ENCODE measurements at regions not wholly inside any gene's neighbourhood (a gene's known extent, or its start where the extent isn't known, plus 50 kb on each side); places are given as distances from the start of the nearest gene placed in this dataset.

DNA sequence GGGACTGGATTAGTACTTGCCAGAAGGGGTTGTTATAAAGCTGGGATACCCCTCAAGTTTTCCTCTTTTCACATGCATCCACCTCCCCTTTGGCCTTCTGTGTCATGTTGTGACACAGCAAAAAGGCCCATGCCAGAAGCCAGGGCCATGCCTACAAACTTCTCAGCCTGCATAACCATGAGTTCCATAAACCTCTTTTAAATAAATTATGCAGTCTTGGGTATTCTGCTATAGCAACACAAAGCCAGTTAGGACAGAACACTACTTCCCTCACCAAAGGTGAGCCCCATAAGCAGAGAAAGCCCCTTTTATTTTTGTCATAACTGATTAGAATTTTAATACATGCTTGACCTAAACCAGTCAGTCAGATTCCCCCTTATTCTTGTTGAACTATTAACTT, 801.3 kb downstream of the DNAH5 start:
- Histone ChIP-seq H3K27ac (ENCODE audit: low read depth, low read length) (no peak overlapping the region), H3K27me3 (ENCODE audit: control insufficient read depth, insufficient read depth, low read length, poor library complexity, severe bottlenecking) (peaks cover 15% of the 10 kb centered on the region), H3K4me3 (ENCODE audit: low read length) (no peak overlapping the region), H3K36me3 (ENCODE audit: control insufficient read depth, insufficient read depth, low read length) (no peaks in the 10 kb centered on the region), H3K9me3 (ENCODE audit: control insufficient read depth, low read length) (no peaks in the 10 kb centered on the region), H3K9ac (ENCODE audit: extremely low read depth, low read length, poor library complexity, severe bottlenecking) (no peak overlapping the region), H3K4me1 (ENCODE audit: control insufficient read depth, insufficient read depth, low read length) (no peaks in the 10 kb centered on the region)
- no peak for DNase-seq
- TF ChIP-seq, protein P1, sequence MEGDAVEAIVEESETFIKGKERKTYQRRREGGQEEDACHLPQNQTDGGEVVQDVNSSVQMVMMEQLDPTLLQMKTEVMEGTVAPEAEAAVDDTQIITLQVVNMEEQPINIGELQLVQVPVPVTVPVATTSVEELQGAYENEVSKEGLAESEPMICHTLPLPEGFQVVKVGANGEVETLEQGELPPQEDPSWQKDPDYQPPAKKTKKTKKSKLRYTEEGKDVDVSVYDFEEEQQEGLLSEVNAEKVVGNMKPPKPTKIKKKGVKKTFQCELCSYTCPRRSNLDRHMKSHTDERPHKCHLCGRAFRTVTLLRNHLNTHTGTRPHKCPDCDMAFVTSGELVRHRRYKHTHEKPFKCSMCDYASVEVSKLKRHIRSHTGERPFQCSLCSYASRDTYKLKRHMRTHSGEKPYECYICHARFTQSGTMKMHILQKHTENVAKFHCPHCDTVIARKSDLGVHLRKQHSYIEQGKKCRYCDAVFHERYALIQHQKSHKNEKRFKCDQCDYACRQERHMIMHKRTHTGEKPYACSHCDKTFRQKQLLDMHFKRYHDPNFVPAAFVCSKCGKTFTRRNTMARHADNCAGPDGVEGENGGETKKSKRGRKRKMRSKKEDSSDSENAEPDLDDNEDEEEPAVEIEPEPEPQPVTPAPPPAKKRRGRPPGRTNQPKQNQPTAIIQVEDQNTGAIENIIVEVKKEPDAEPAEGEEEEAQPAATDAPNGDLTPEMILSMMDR (conservative IDR thresholded peaks at IDR 0.05), result no peak
- H3K4me3 Mint-ChIP-seq, result no peak overlapping the region
- H3K36me3 Mint-ChIP-seq (ENCODE audit: low read depth), result no peaks in the 10 kb centered on the region
- H3K9me3 Mint-ChIP-seq, result peaks cover 3% of the 10 kb centered on the region
- H3K4me1 Mint-ChIP-seq, result peaks cover 4% of the 10 kb centered on the region
- no peak overlapping the region for H3K27ac Mint-ChIP-seq
- H3K27me3 Mint-ChIP-seq (ENCODE audit: insufficient read depth), result no peaks in the 10 kb centered on the region

GRCh38 chr5:13133951-13134350, 810.5 kb downstream of the DNAH5 start:
- TF ChIP-seq, protein P1 (conservative IDR thresholded peaks at IDR 0.05), result no peak

DNA sequence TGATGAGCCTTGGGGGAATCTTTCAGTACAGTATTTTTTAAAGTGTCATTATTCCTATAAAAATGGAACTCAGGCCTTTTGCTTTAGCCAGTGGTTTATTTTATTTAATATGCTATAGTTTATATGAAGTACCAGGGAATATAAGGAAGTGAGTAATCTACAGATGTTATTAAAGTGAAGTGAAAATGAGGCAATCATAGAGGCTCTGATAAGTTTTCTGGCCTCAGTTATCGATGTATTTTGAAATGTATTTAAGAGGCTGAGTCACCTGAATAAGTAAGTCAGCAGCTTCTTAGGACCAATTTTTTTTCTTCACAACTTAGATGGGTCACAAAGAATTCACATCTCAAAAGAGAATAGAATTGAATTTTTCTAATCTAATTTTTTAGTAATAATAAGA, 829.0 kb downstream of the DNAH5 start:
- no peaks in the 10 kb centered on the region for H3K9me3 Mint-ChIP-seq
- no peaks in the 10 kb centered on the region for H3K36me3 Mint-ChIP-seq (ENCODE audit: low read depth)
- Histone ChIP-seq H3K9me3 (ENCODE audit: control insufficient read depth, low read length) (no peaks in the 10 kb centered on the region), H3K36me3 (ENCODE audit: control insufficient read depth, insufficient read depth, low read length) (no peaks in the 10 kb centered on the region), H3K27me3 (ENCODE audit: control insufficient read depth, insufficient read depth, low read length, poor library complexity, severe bottlenecking) (no peaks in the 10 kb centered on the region), H3K9ac (ENCODE audit: extremely low read depth, low read length, poor library complexity, severe bottlenecking) (no peak overlapping the region), H3K4me3 (ENCODE audit: low read length) (no peak overlapping the region), H3K27ac (ENCODE audit: low read depth, low read length) (no peak overlapping the region), H3K4me1 (ENCODE audit: control insufficient read depth, insufficient read depth, low read length) (no peaks in the 10 kb centered on the region)
- no peak for DNase-seq
- H3K27ac Mint-ChIP-seq, result no peak overlapping the region
- TF ChIP-seq, protein P1 (conservative IDR thresholded peaks at IDR 0.05), result no peak
- no peak overlapping the region for H3K4me3 Mint-ChIP-seq
- H3K27me3 Mint-ChIP-seq (ENCODE audit: insufficient read depth), result no peaks in the 10 kb centered on the region
- no peaks in the 10 kb centered on the region for H3K4me1 Mint-ChIP-seq
- WGBS, 2 experiments (ENCODE audit: insufficient coverage in 1 of 2, insufficient read length in 1 of 2), result 87% methylated on average over 1 of the region's 1 CpG; no CpG with 5 or more reads in 1 of the 2 experiments

More at GRCh38 chr5:13133951-13134350, 810.5 kb downstream of the DNAH5 start:
- Histone ChIP-seq H3K27ac (ENCODE audit: low read depth, low read length) (no peak overlapping the region), H3K36me3 (ENCODE audit: control insufficient read depth, insufficient read depth, low read length) (no peaks in the 10 kb centered on the region), H3K9ac (ENCODE audit: extremely low read depth, low read length, poor library complexity, severe bottlenecking) (no peak overlapping the region), H3K4me1 (ENCODE audit: control insufficient read depth, insufficient read depth, low read length) (no peaks in the 10 kb centered on the region), H3K9me3 (ENCODE audit: control insufficient read depth, low read length) (no peaks in the 10 kb centered on the region), H3K27me3 (ENCODE audit: control insufficient read depth, insufficient read depth, low read length, poor library complexity, severe bottlenecking) (no peaks in the 10 kb centered on the region), H3K4me3 (ENCODE audit: low read length) (no peak overlapping the region)
- Mint-ChIP-seq H3K27me3 (ENCODE audit: insufficient read depth) (no peaks in the 10 kb centered on the region), H3K9me3 (peaks cover 15% of the 10 kb centered on the region), H3K27ac (no peak overlapping the region), H3K4me1 (no peaks in the 10 kb centered on the region), H3K4me3 (no peak overlapping the region), H3K36me3 (ENCODE audit: low read depth) (no peaks in the 10 kb centered on the region)
- WGBS, 2 experiments (ENCODE audit: insufficient coverage in 1 of 2, insufficient read length in 1 of 2), result 67 to 89% methylated on average over 1 to 2 of the region's 2 CpGs
- no peak for DNase-seq
